GM23338 (cell line): ENCODE measurements at regions not wholly inside any gene's neighbourhood (a gene's known extent, or its start where the extent isn't known, plus 50 kb on each side); places are given as distances from the start of the nearest gene placed in this dataset.

Experiments
- ATAC-seq: fragments of 200-7000 bp; cut with Tn5 transposase; 3 replicates; pipeline ENCODE4 v1.9.1; 2020
- DNase-seq: peaks from one replicate; pipeline ENCODE4 v3.0.0-alpha.2; 2015; ENCODE audit warnings: low spot score
- H2AFZ ChIP-seq: fragments of 200-600 bp; sonication (generic); 2 replicates; pipeline ENCODE4 v1.8.0; 2016; ENCODE audit warnings: antibody characterized with exemption, mild to moderate bottlenecking, moderate library complexity
- H3F3A ChIP-seq: fragments of 200-600 bp; sonication (generic); replicated peaks from 2 replicates; pipeline ENCODE4 v1.8.0; 2017; ENCODE audit warnings: antibody characterized with exemption, mixed run types, low read depth
- H3K27ac ChIP-seq: fragments of 200-600 bp; sonication (generic); 2 replicates; pipeline ENCODE4 v1.6.1; 2016; ENCODE audit warnings: low read depth
- H3K27me3 ChIP-seq: fragments of 200-600 bp; sonication (generic); 2 replicates; pipeline ENCODE4 v1.8.0; 2016; ENCODE audit warnings: mild to moderate bottlenecking, mixed run types, moderate library complexity; ENCODE audit not compliant: insufficient read depth
- H3K36me3 ChIP-seq: fragments of 200-600 bp; sonication (generic); 2 replicates; pipeline ENCODE4 v1.8.0; 2016; ENCODE audit warnings: mild to moderate bottlenecking; ENCODE audit not compliant: insufficient read depth
- H3K4me1 ChIP-seq: fragments of 200-600 bp; sonication (generic); 2 replicates; pipeline ENCODE4 v1.8.0; 2016; ENCODE audit warnings: mild to moderate bottlenecking, moderate library complexity; ENCODE audit not compliant: insufficient read depth
- H3K4me2 ChIP-seq: fragments of 200-600 bp; sonication (generic); 2 replicates; pipeline ENCODE4 v1.7.1; 2017; ENCODE audit warnings: mixed run types
- H3K4me3 ChIP-seq: fragments of 200-600 bp; sonication (generic); 2 replicates; pipeline ENCODE4 v1.6.1; 2016; ENCODE audit warnings: mixed run types
- H3K79me2 ChIP-seq: fragments of 200-600 bp; sonication (generic); replicated peaks from 2 replicates; pipeline ENCODE4 v1.8.0; 2017; ENCODE audit warnings: mild to moderate bottlenecking; ENCODE audit not compliant: insufficient read depth
- H3K9me2 ChIP-seq: fragments of 200-600 bp; sonication (generic); 2 replicates; pipeline ENCODE4 v1.8.0; 2017; ENCODE audit not compliant: insufficient read depth
- H4K20me1 ChIP-seq: fragments of 200-600 bp; sonication (generic); replicated peaks from 2 replicates; pipeline ENCODE4 v1.8.0; 2017; ENCODE audit warnings: mild to moderate bottlenecking; ENCODE audit not compliant: insufficient read depth
- H3K27ac Mint-ChIP-seq: 2 replicates; pipeline ENCODE4 v1.8.0; 2020; ENCODE audit warnings: inconsistent platforms, mild to moderate bottlenecking, moderate library complexity, mixed read lengths
- H3K27me3 Mint-ChIP-seq: 3 replicates; pipeline ENCODE4 v1.8.0; 2022; ENCODE audit warnings: low read depth, mild to moderate bottlenecking, moderate library complexity, mixed read lengths, inconsistent platforms; ENCODE audit not compliant: insufficient read depth, poor library complexity
- H3K36me3 Mint-ChIP-seq: 3 replicates; pipeline ENCODE4 v1.8.0; 2021; ENCODE audit warnings: low read depth, mild to moderate bottlenecking, inconsistent platforms, moderate library complexity, mixed read lengths
- H3K4me1 Mint-ChIP-seq: 3 replicates; pipeline ENCODE4 v1.8.0; 2020; ENCODE audit warnings: mild to moderate bottlenecking, inconsistent platforms, mixed read lengths
- H3K4me3 Mint-ChIP-seq: 3 replicates; pipeline ENCODE4 v1.8.0; 2021; ENCODE audit warnings: moderate library complexity, mild to moderate bottlenecking, inconsistent platforms, mixed read lengths
- H3K9me3 Mint-ChIP-seq: 3 replicates; pipeline ENCODE4 v1.8.0; 2020; ENCODE audit warnings: moderate library complexity, mild to moderate bottlenecking, inconsistent platforms, mixed read lengths
- REST ChIP-seq: IDR thresholded peaks from one replicate; pipeline ENCODE4 v1.6.1; 2018; ENCODE audit warnings: antibody characterized with exemption; ENCODE audit not compliant: unreplicated experiment
- STAT1 ChIP-seq: IDR thresholded peaks from one replicate; pipeline ENCODE4 v1.6.1; 2016; ENCODE audit warnings: antibody characterized with exemption; ENCODE audit not compliant: unreplicated experiment
- TF ChIP-seq, protein P1 (sequence below), 2 experiments: fragments of 200-600 bp in 1 of 2; sonication (generic) in 1 of 2; conservative IDR thresholded peaks; 2 replicates each; pipeline versions ENCODE4 v1.5.1 to v1.6.1; 2016 to 2017; ENCODE audit warnings: antibody characterized with exemption in 2 of 2, low read depth in 2 of 2, mild to moderate bottlenecking in 2 of 2, moderate library complexity in 1 of 2

- no peak for TF ChIP-seq REST
These were observed 336.1 kb downstream of the TBL1XR1 start (continued) for GRCh38 chr3:176861137-176861536.

DNA sequence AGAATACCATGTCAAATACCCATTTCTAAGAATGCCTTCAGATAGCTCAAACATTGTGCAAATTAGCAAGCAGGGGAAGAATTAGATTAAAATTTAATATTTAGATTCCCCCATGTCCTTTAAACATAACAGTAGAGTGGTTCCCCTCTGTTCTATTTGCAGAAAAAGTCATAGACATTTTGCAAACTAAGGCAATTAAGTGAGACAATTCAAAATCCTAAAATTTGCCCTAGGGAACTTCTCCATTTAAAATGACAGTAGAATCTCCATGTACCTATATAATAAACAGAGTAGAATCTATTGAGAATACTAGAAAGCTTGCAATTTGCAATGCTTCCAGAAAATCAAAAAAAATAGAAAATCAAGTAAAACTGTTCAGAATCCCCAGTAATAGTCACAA lies 340.6 kb downstream of the TBL1XR1 start:
- H3K9me2 ChIP-seq, result no peaks in the 10 kb centered on the region
- no peaks in the 10 kb centered on the region for H3K36me3 ChIP-seq
- TF ChIP-seq REST, result no peak
- Mint-ChIP-seq H3K4me3 (no peak overlapping the region), H3K27ac (no peak overlapping the region), H3K27me3 (no peaks in the 10 kb centered on the region), H3K36me3 (peaks cover 8% of the 10 kb centered on the region), H3K4me1 (no peaks in the 10 kb centered on the region), H3K9me3 (peaks cover 14% of the 10 kb centered on the region)
- no peak overlapping the region for H3K27ac ChIP-seq
- H3K4me3 ChIP-seq, result no peak overlapping the region
- H3K4me2 ChIP-seq, result no peak overlapping the region
- no peaks in the 10 kb centered on the region for H3F3A ChIP-seq
- DNase-seq, result no peak
- no peaks in the 10 kb centered on the region for H3K27me3 ChIP-seq
- no peak overlapping the region for H2AFZ ChIP-seq
- H4K20me1 ChIP-seq, result no peaks in the 10 kb centered on the region
- H3K79me2 ChIP-seq, result no peaks in the 10 kb centered on the region
- no peak for ATAC-seq
- H3K4me1 ChIP-seq, result no peaks in the 10 kb centered on the region

DNA sequence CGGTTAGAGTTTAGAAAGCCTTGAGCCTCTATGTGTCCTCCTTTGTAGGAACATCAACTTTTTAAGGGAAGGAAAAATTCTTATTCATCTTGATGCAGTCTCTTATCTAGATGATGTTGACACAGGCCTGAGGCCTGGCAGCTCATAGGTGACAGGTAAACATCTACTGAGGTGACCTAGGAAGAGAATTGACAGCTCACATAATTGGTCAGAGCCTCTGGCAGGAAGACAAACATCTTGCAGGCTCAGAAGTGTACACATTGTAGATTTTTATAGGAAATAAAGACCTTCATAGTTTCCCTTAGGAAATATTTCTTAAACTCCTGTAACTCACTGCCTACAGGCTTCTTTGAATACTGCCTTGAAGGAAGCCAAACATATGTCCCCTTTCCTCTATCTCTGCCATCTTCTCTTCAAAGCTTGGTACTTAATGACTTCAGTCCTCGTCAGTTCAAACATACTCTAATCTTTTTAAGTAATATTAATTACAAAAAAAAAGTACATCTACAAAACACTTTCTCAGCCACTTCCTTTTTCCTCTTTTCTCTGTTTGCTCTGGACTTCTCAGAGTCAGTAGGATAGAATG lies 341.3 kb downstream of the TBL1XR1 start:
- Mint-ChIP-seq H3K9me3 (peaks cover 8% of the 10 kb centered on the region), H3K27me3 (no peaks in the 10 kb centered on the region), H3K36me3 (peaks cover 7% of the 10 kb centered on the region), H3K4me3 (no peak overlapping the region), H3K27ac (no peak overlapping the region), H3K4me1 (no peaks in the 10 kb centered on the region)
- Histone ChIP-seq H3K4me1 (no peaks in the 10 kb centered on the region), H3K36me3 (no peaks in the 10 kb centered on the region), H3K4me3 (no peak overlapping the region), H3F3A (no peaks in the 10 kb centered on the region), H4K20me1 (no peaks in the 10 kb centered on the region), H3K79me2 (no peaks in the 10 kb centered on the region), H2AFZ (no peak overlapping the region), H3K27ac (no peak overlapping the region), H3K9me2 (no peaks in the 10 kb centered on the region), H3K27me3 (no peaks in the 10 kb centered on the region), H3K4me2 (no peak overlapping the region)
- ATAC-seq (no peak), DNase-seq (no peak)
- no peak for TF ChIP-seq STAT1
- TF ChIP-seq, protein P1, sequence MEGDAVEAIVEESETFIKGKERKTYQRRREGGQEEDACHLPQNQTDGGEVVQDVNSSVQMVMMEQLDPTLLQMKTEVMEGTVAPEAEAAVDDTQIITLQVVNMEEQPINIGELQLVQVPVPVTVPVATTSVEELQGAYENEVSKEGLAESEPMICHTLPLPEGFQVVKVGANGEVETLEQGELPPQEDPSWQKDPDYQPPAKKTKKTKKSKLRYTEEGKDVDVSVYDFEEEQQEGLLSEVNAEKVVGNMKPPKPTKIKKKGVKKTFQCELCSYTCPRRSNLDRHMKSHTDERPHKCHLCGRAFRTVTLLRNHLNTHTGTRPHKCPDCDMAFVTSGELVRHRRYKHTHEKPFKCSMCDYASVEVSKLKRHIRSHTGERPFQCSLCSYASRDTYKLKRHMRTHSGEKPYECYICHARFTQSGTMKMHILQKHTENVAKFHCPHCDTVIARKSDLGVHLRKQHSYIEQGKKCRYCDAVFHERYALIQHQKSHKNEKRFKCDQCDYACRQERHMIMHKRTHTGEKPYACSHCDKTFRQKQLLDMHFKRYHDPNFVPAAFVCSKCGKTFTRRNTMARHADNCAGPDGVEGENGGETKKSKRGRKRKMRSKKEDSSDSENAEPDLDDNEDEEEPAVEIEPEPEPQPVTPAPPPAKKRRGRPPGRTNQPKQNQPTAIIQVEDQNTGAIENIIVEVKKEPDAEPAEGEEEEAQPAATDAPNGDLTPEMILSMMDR (conservative IDR thresholded peaks at IDR 0.05; ENCODE audit: low read depth in 2 of 2), result no peak
